HepG2 (cell line): ENCODE measurements at regions not wholly inside any gene's neighbourhood (a gene's known extent, or its start where the extent isn't known, plus 50 kb on each side); places are given as distances from the start of the nearest gene placed in this dataset.
"Not testable (repeated sequence)": the region's sequence is repeated elsewhere in the genome, so short reads cannot be mapped to it uniquely, and the experiment has no call there.

ENCODE experiments used
- ATAC-seq: fragments of 200-7000 bp; cut with Tn5 transposase; 3 replicates; pipeline ENCODE4 v1.9.1; 2020; ENCODE audit warnings: mild to moderate bottlenecking, moderate library complexity
- BruUV-seq: library from RNA; stranded (reverse); fragments of 400-500 nt; replicated peaks from 2 replicates; lab custom pipeline; 2021; lab: Mats Ljungman, UMichigan
- CTCF ChIA-PET: fragments of 300-600 bp; formaldehyde crosslinking; extraction: SDS; loops from one replicate; lab custom pipeline; 2021; ENCODE audit warnings: low total read pairs, inconsistent platforms, low intra/inter-chr PET ratio; lab: Yijun Ruan, JAX
- POLR2A ChIA-PET: fragments of 350-600 bp; sonication (Branson Sonifier 250); formaldehyde crosslinking; loops from one replicate; lab custom pipeline; 2020; ENCODE audit warnings: antibody characterized with exemption, inconsistent platforms; lab: Yijun Ruan, JAX
- DNase-seq: peaks from one replicate; pipeline ENCODE4 v3.0.0-alpha.2; 2015; ENCODE audit warnings: low spot score
- FAIRE-seq: peaks from 3 replicates; lab custom pipeline; 2011; peaks lifted over from hg19 to GRCh38; lab: Jason Lieb, UNC
- H2AFZ ChIP-seq: one replicate; pipeline ENCODE4 v1.6.1; 2011; ENCODE audit warnings: low read length, inconsistent platforms
- H3K27ac ChIP-seq: fragments of 300-600 bp; 3 replicates; pipeline ENCODE4 v1.8.0; 2011; ENCODE audit warnings: mixed run types, mild to moderate bottlenecking, mixed read lengths, low read length, inconsistent platforms; ENCODE audit not compliant: insufficient read depth; ENCODE audit errors: extremely low read length
- H3K27me3 ChIP-seq, 2 experiments: fragments of 200-600 bp in 1 of 2; 2 replicates in 1 of 2; 3 replicates in 1 of 2; pipeline versions ENCODE4 v1.6.0 to v1.8.0; 2011; ENCODE audit warnings: low read length in 2 of 2, mild to moderate bottlenecking in 2 of 2, moderate library complexity in 2 of 2, inconsistent platforms in 1 of 2; ENCODE audit not compliant: insufficient read depth in 2 of 2, control insufficient read depth in 1 of 2
- H3K36me3 ChIP-seq, 2 experiments: fragments of 200-600 bp in 1 of 2; replicated peaks in 1 of 2; 2 replicates in 1 of 2; 3 replicates in 1 of 2; pipeline versions ENCODE4 v1.5.1 to v1.8.0; 2011; ENCODE audit warnings: low read length in 2 of 2, inconsistent platforms in 1 of 2; ENCODE audit not compliant: insufficient read depth in 2 of 2, control insufficient read depth in 1 of 2
- H3K4me1 ChIP-seq: 2 replicates; pipeline ENCODE4 v1.5.1; 2012; ENCODE audit warnings: low read length, inconsistent platforms; ENCODE audit not compliant: insufficient read depth
- H3K4me2 ChIP-seq: 2 replicates; pipeline ENCODE4 v1.6.0; 2011; ENCODE audit warnings: low read depth, low read length, inconsistent platforms
- H3K4me3 ChIP-seq, 3 experiments: fragments of 200-600 bp in 1 of 3; sonication (generic), shearing (Covaris generic) in 1 of 3; replicated peaks in 1 of 3; 2 replicates each; pipeline ENCODE4 v1.5.1; 2011 to 2016; ENCODE audit warnings: low read length in 3 of 3, inconsistent platforms in 2 of 3, low read depth in 2 of 3, mild to moderate bottlenecking in 2 of 3, control low read depth in 1 of 3, mixed read lengths in 1 of 3; ENCODE audit not compliant: insufficient read depth in 1 of 3
- H3K79me2 ChIP-seq: one replicate; pipeline ENCODE4 v1.6.1; 2011; ENCODE audit warnings: low read length, inconsistent platforms; ENCODE audit not compliant: insufficient read depth
- H3K9ac ChIP-seq: 2 replicates; pipeline ENCODE4 v1.6.0; 2011; ENCODE audit warnings: mild to moderate bottlenecking, low read depth, low read length, inconsistent platforms; ENCODE audit not compliant: insufficient read depth
- H3K9me3 ChIP-seq: 2 replicates; pipeline ENCODE4 v1.5.1; 2012; ENCODE audit warnings: mild to moderate bottlenecking, low read length
- H4K20me1 ChIP-seq: 2 replicates; pipeline ENCODE4 v1.6.0; 2011; ENCODE audit warnings: inconsistent platforms, mild to moderate bottlenecking, low read length, moderate library complexity; ENCODE audit not compliant: insufficient read depth
- BRD4 ChIP-seq: sonication (generic); formaldehyde crosslinking; IDR thresholded peaks from 2 replicates; pipeline ENCODE4 v1.4.0; 2020; ENCODE audit warnings: missing genetic modification reagents
- GZF1 ChIP-seq: sonication (generic); formaldehyde crosslinking; IDR thresholded peaks from 2 replicates; pipeline ENCODE4 v1.5.1; 2020; ENCODE audit warnings: mild to moderate bottlenecking, missing genetic modification reagents
- MBD4 ChIP-seq: IDR thresholded peaks from 2 replicates; pipeline ENCODE4 v1.6.1; 2012; ENCODE audit warnings: low read length, inconsistent platforms, borderline replicate concordance
- NCOA1 ChIP-seq: sonication (generic); formaldehyde crosslinking; IDR thresholded peaks from 2 replicates; pipeline ENCODE4 v1.9.0; 2021; ENCODE audit warnings: missing genetic modification reagents
- WIZ ChIP-seq: sonication (generic); formaldehyde crosslinking; IDR thresholded peaks from 2 replicates; pipeline ENCODE4 v1.5.1; 2020; ENCODE audit warnings: mild to moderate bottlenecking, missing genetic modification reagents
- ZNF629 ChIP-seq: sonication (generic); formaldehyde crosslinking; conservative IDR thresholded peaks from 2 replicates; pipeline ENCODE4 v1.5.0; 2020; ENCODE audit warnings: missing genetic modification reagents
- WGBS: methylation state at CpG from one replicate; pipeline ENCODE4 v1.1.6; 2017; ENCODE audit warnings: low lambda C conversion rate; 5-methylcytosine and 5-hydroxymethylcytosine counted together
- in situ Hi-C: cut with HindIII; loops from 2 replicates; pipeline ENCODE4 v1.10.0; 2017; ENCODE audit warnings: low pct_unique_long_range_greater_than_20kb; ENCODE audit not compliant: extremely low pct_ligation_motif_present
- intact Hi-C: fragments of 100-400 bp; cut with micrococcal nuclease; formaldehyde crosslinking; loops from one replicate; pipeline ENCODE4 v1.10.0; 2022; ENCODE audit not compliant: unreplicated experiment

- WGBS: 0% methylated on average over 1 of the region's 1 CpG
- H3K4me2 ChIP-seq, H3K36me3 ChIP-seq, POLR2A ChIA-PET, FAIRE-seq, intact Hi-C loops, H3K9ac ChIP-seq, BruUV-seq, H2AFZ ChIP-seq, DNase-seq, H3K4me1 ChIP-seq, H3K79me2 ChIP-seq, in situ Hi-C loops, H3K27ac ChIP-seq, ATAC-seq, H3K4me3 ChIP-seq, H4K20me1 ChIP-seq, CTCF ChIA-PET, H3K9me3 ChIP-seq: not testable (repeated sequence)
- peak; percentile 44; the same call in 1 of the 2 replicates for TF ChIP-seq ZNF629
- H3K27me3 ChIP-seq: peaks cover 1 to 33% of the 10 kb centered on the region in 2 experiments; a peak in 4 of 5 replicates
Measured at GRCh38 chr19:33870298-33870932, 73.7 kb downstream of the KCTD15 start.

GRCh38 chr19:33871605-33872004, 74.9 kb downstream of the KCTD15 start:
- no peak for ATAC-seq
- Histone ChIP-seq H3K9me3 (no peaks in the 10 kb centered on the region), H4K20me1 (no peaks in the 10 kb centered on the region), H3K27me3 (peaks cover 1 to 30% of the 10 kb centered on the region in 2 experiments; a peak in 3 of 5 replicates), H3K36me3 (no peaks in the 10 kb centered on the region), H3K9ac (no peak overlapping the region), H3K27ac (no peak overlapping the region), H3K4me2 (no peak overlapping the region), H3K4me3 (no peak overlapping the region), H3K79me2 (no peaks in the 10 kb centered on the region), H3K4me1 (no peaks in the 10 kb centered on the region), H2AFZ (no peak overlapping the region)
- no peak for DNase-seq
- WGBS: 2% methylated on average over 3 of the region's 3 CpGs
- intact Hi-C loops: no loop called here
- no TSS peak for BruUV-seq
- ChIA-PET CTCF (no interaction called here), POLR2A (no interaction called here)
- no peak for FAIRE-seq
- in situ Hi-C loops: no loop called here
- no peak for TF ChIP-seq BRD4 (CRISPR knock-in tag)
- no peak for TF ChIP-seq WIZ (CRISPR knock-in tag)
- no peak for TF ChIP-seq GZF1
- no peak for TF ChIP-seq NCOA1 (CRISPR knock-in tag)
- TF ChIP-seq MBD4: no peak
